Upper lobe of right lung (tissue), 1 donor: ENCODE measurements at regions not wholly inside any gene's neighbourhood (a gene's known extent, or its start where the extent isn't known, plus 50 kb on each side); places are given as distances from the start of the nearest gene placed in this dataset.

Source experiments
- ATAC-seq: fragments of 200-7000 bp; cut with Tn5 transposase; one replicate; pipeline ENCODE4 v1.9.1; 2020; ENCODE audit warnings: mild to moderate bottlenecking, moderate library complexity
- DNase-seq: peaks from one replicate; pipeline ENCODE4 v3.0.0-alpha.2; 2020
- H3K27ac ChIP-seq: fragments of 200-600 bp; one replicate; pipeline ENCODE4 v1.8.0; 2022
- H3K27me3 ChIP-seq: fragments of 200-600 bp; one replicate; pipeline ENCODE4 v1.8.0; 2022; ENCODE audit warnings: mild to moderate bottlenecking
- H3K36me3 ChIP-seq: fragments of 200-600 bp; one replicate; pipeline ENCODE4 v1.8.0; 2022
- H3K4me1 ChIP-seq: fragments of 200-600 bp; one replicate; pipeline ENCODE4 v1.8.0; 2022
- H3K4me3 ChIP-seq: fragments of 200-600 bp; one replicate; pipeline ENCODE4 v1.8.0; 2022; ENCODE audit warnings: mild to moderate bottlenecking
- H3K9me3 ChIP-seq: fragments of 200-600 bp; one replicate; pipeline ENCODE4 v1.8.0; 2022
- CTCF ChIP-seq: fragments of 200-600 bp; IDR thresholded peaks from one replicate; pipeline ENCODE4 v1.8.0; 2022; ENCODE audit warnings: antibody characterized with exemption
- intact Hi-C: fragments of 100-400 bp; cut with DNase I; formaldehyde crosslinking; loops from one replicate; pipeline ENCODE4 v1.11.0; 2022
- donor health status: DM: no; HTN: yes; CAD: no; lungs with severe emphysema.

GRCh38 chr12:33795536-33795935, 226.8 kb upstream of the ALG10 start:
- H3K27me3 ChIP-seq: no peaks in the 10 kb centered on the region
- ATAC-seq (peak; percentile 33), DNase-seq (no peak)
- H3K9me3 ChIP-seq: no peaks in the 10 kb centered on the region
- H3K36me3 ChIP-seq: no peaks in the 10 kb centered on the region
- no peak overlapping the region for H3K4me3 ChIP-seq
- no peaks in the 10 kb centered on the region for H3K4me1 ChIP-seq
- TF ChIP-seq CTCF: no peak
- no peak overlapping the region for H3K27ac ChIP-seq
- intact Hi-C loops: no loop called here

GRCh38 chr12:33813536-33813935, 208.8 kb upstream of the ALG10 start:
- DNase-seq (no peak), ATAC-seq (no peak)
- no peak overlapping the region for H3K4me3 ChIP-seq
- no peaks in the 10 kb centered on the region for H3K36me3 ChIP-seq
- no peak overlapping the region for H3K27ac ChIP-seq
- intact Hi-C loops: no loop called here
- H3K4me1 ChIP-seq: no peaks in the 10 kb centered on the region
- no peaks in the 10 kb centered on the region for H3K9me3 ChIP-seq
- TF ChIP-seq CTCF: no peak
- no peaks in the 10 kb centered on the region for H3K27me3 ChIP-seq

- Histone ChIP-seq H3K4me3 (no peak overlapping the region), H3K27me3 (no peaks in the 10 kb centered on the region), H3K27ac (no peak overlapping the region), H3K36me3 (no peaks in the 10 kb centered on the region), H3K4me1 (no peaks in the 10 kb centered on the region), H3K9me3 (no peaks in the 10 kb centered on the region)
- ATAC-seq (peak; percentile 24), DNase-seq (no peak)
- no peak for TF ChIP-seq CTCF
- intact Hi-C loops: no loop called here
Observed at GRCh38 chr12:33817713-33818112, 204.6 kb upstream of the ALG10 start.

- ATAC-seq (peak; percentile 20), DNase-seq (no peak)
Observed at GRCh38 chr12:33818313-33818712, 204.0 kb upstream of the ALG10 start.

GRCh38 chr12:33825442-33825841, 196.9 kb upstream of the ALG10 start:
- DNase-seq (no peak), ATAC-seq (no peak)
- intact Hi-C loops: no loop called here
- H3K36me3 ChIP-seq: no peaks in the 10 kb centered on the region
- H3K27me3 ChIP-seq: no peaks in the 10 kb centered on the region
- H3K4me1 ChIP-seq: no peaks in the 10 kb centered on the region
- no peak overlapping the region for H3K4me3 ChIP-seq
- no peak overlapping the region for H3K27ac ChIP-seq
- TF ChIP-seq CTCF: no peak
- H3K9me3 ChIP-seq: no peaks in the 10 kb centered on the region

More at GRCh38 chr12:33818313-33818712, 204.0 kb upstream of the ALG10 start:
- no peak for TF ChIP-seq CTCF
- no peaks in the 10 kb centered on the region for H3K36me3 ChIP-seq
- H3K27ac ChIP-seq: no peak overlapping the region
- no peaks in the 10 kb centered on the region for H3K4me1 ChIP-seq
- H3K9me3 ChIP-seq: no peaks in the 10 kb centered on the region
- intact Hi-C loops: no loop called here
- no peak overlapping the region for H3K4me3 ChIP-seq
- H3K27me3 ChIP-seq: no peaks in the 10 kb centered on the region

GRCh38 chr12:33825986-33826602, 196.2 kb upstream of the ALG10 start:
- no peak overlapping the region for H3K4me3 ChIP-seq
- TF ChIP-seq CTCF: no peak
- DNase-seq (no peak), ATAC-seq (no peak)
- no peaks in the 10 kb centered on the region for H3K27me3 ChIP-seq
- no peaks in the 10 kb centered on the region for H3K4me1 ChIP-seq
- H3K27ac ChIP-seq: no peak overlapping the region
- no peaks in the 10 kb centered on the region for H3K9me3 ChIP-seq
- H3K36me3 ChIP-seq: no peaks in the 10 kb centered on the region
- intact Hi-C loops: no loop called here
